Right lobe of liver (tissue), 6 donors: ENCODE measurements at regions not wholly inside any gene's neighbourhood (a gene's known extent, or its start where the extent isn't known, plus 50 kb on each side); places are given as distances from the start of the nearest gene placed in this dataset.

Experiments used
- ATAC-seq, 4 donors: fragments of 200-7000 bp; cut with Tn5 transposase; one replicate each; pipeline ENCODE4 v1.9.1; 2020; ENCODE audit warnings: mild to moderate bottlenecking in 4 of 4, moderate library complexity in 4 of 4
- DNase-seq, 3 donors: peaks; one replicate each; pipeline ENCODE4 v3.0.0-alpha.2; 2020
- H3K27ac ChIP-seq, 3 donors: fragments of 200-600 bp; one replicate each; pipeline ENCODE4 v1.8.0; 2022
- H3K27me3 ChIP-seq, 2 donors: fragments of 200-600 bp; one replicate each; pipeline ENCODE4 v1.8.0; 2022
- H3K36me3 ChIP-seq, 4 donors: fragments of 200-600 bp; sonication (generic) in 1 of 4; one replicate each; pipeline versions ENCODE4 v1.5.1 to v1.8.0; 2017 to 2022; ENCODE audit warnings: control low read depth in 1 of 4
- H3K4me1 ChIP-seq, 4 donors: fragments of 200-600 bp; sonication (generic) in 1 of 4; one replicate each; pipeline versions ENCODE4 v1.5.1 to v1.8.0; 2017 to 2022; ENCODE audit warnings: control low read depth in 1 of 4
- H3K4me3 ChIP-seq, 3 donors: fragments of 200-600 bp; one replicate each; pipeline ENCODE4 v1.8.0; 2022
- H3K9me3 ChIP-seq, 4 donors: fragments of 200-600 bp; sonication (generic) in 1 of 4; one replicate each; pipeline versions ENCODE4 v1.5.1 to v1.8.0; 2017 to 2022; ENCODE audit warnings: control low read depth in 1 of 4
- POLR2A ChIP-seq: fragments of 450-650 bp; IDR thresholded peaks from one replicate; pipeline ENCODE4 v1.6.1; 2017; ENCODE audit warnings: antibody characterized with exemption, mild to moderate bottlenecking
- WGBS: methylation state at CpG from one replicate; pipeline ENCODE4 v1.1.6; 2018; ENCODE audit warnings: low coverage, low lambda C conversion rate; ENCODE audit not compliant: insufficient coverage; ENCODE audit errors: missing lambda C conversion rate; 5-methylcytosine and 5-hydroxymethylcytosine counted together
- intact Hi-C, 2 donors: fragments of 100-400 bp; cut with DNase I; formaldehyde crosslinking; loops; one replicate each; pipeline versions ENCODE4 v1.11.2 to v1.14.1; 2022
- TF ChIP-seq, protein P1 (sequence below), 4 donors: fragments of 200-600 bp in 3 of 4; fragments of 450-650 bp in 1 of 4; IDR thresholded peaks; one replicate each; pipeline versions ENCODE4 v1.5.1 to v1.8.0; 2016 to 2022; ENCODE audit warnings: antibody characterized with exemption in 4 of 4, mild to moderate bottlenecking in 2 of 4
- donor health status: DM: no; HTN: yes; CAD: no.
- donor health status: DM: no; HTN: no; CAD: no.
- donor health status: DM: no; HTN: no; CAD: no.
- donor health status: DM: no; HTN: yes; CAD: no.
- donor health status: DM: no; HTN: yes; CAD: no.

DNA sequence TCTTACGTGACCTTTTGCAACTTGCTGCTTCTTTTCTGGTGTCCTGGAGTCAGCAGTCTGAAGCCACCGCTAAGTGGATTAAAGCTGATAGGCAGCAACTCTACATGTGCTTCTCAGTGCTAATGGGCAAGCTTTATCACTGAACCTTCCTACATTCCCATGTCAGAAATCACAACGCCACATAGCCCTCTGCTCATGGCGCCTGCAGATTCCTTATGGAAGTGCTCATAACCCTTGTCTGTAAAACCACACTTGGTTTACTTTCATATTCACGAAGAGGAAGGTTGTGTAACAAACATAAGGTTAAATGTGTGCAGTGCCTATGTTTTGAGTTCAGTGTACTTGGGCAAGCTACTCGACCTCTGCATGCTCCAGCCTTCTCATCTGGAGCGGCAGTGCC is 319.8 kb downstream of the FBXO15 start:
- Histone ChIP-seq H3K9me3 (no peaks in the 10 kb centered on the region), H3K27me3 (no peaks in the 10 kb centered on the region), H3K27ac (no peak overlapping the region), H3K4me3 (no peak overlapping the region), H3K36me3 (no peaks in the 10 kb centered on the region), H3K4me1 (no peaks in the 10 kb centered on the region)
- 49% methylated on average over 6 of the region's 7 CpGs for WGBS
- no peak for ATAC-seq
- intact Hi-C loops = no loop called here
- DNase-seq = no peak
- no peak for TF ChIP-seq POLR2A
- TF ChIP-seq, protein P1, sequence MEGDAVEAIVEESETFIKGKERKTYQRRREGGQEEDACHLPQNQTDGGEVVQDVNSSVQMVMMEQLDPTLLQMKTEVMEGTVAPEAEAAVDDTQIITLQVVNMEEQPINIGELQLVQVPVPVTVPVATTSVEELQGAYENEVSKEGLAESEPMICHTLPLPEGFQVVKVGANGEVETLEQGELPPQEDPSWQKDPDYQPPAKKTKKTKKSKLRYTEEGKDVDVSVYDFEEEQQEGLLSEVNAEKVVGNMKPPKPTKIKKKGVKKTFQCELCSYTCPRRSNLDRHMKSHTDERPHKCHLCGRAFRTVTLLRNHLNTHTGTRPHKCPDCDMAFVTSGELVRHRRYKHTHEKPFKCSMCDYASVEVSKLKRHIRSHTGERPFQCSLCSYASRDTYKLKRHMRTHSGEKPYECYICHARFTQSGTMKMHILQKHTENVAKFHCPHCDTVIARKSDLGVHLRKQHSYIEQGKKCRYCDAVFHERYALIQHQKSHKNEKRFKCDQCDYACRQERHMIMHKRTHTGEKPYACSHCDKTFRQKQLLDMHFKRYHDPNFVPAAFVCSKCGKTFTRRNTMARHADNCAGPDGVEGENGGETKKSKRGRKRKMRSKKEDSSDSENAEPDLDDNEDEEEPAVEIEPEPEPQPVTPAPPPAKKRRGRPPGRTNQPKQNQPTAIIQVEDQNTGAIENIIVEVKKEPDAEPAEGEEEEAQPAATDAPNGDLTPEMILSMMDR (IDR thresholded peaks at IDR 0.05) = no peak

DNA sequence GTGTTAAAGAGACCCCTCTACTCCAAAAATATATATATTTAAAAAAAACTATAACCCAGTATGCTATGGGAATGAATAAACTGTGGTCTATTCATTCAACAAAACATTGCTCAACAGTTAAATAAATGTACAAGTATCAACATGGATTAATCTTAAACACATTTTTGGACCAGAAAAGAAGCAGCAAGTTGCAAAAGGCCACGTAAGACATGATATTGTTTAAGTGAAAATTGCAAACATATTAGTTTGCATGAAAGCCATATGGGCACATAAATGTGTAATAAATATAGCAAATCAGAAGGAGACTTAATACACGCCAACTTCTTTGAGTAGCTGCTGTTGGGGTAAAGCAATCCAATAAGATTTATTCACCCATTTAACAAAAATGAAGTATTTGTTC is 321.5 kb downstream of the FBXO15 start:
- Histone ChIP-seq H3K9me3 (no peaks in the 10 kb centered on the region), H3K27ac (no peak overlapping the region), H3K27me3 (no peaks in the 10 kb centered on the region), H3K4me3 (no peak overlapping the region), H3K4me1 (no peaks in the 10 kb centered on the region), H3K36me3 (no peaks in the 10 kb centered on the region)
- no peak for ATAC-seq
- DNase-seq = no peak
- WGBS = 44% methylated on average over 2 of the region's 2 CpGs
- intact Hi-C loops = no loop called here
- TF ChIP-seq POLR2A = no peak

DNA sequence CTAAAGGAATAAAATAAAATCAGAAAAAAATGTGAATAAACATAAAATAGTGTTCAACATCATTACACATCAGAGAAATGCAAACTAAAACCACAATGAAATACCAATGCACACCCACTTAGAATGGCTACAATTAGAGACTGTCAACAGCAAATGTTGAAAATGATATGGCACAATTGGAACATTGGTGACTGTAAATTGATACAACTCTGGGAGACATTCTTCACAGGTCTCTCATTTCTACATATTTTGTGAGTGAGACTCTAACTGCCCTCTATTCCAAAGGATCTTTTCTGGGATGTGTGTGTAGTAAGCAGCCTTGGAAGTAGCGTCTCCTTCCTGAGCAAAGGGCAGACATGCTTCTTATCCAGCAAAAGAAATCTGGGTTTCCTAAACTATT is 323.0 kb downstream of the FBXO15 start:
- H3K27ac ChIP-seq = no peak overlapping the region
- no peak overlapping the region for H3K4me3 ChIP-seq
- TF ChIP-seq, protein P1 (IDR thresholded peaks at IDR 0.05) = no peak
- no peak for TF ChIP-seq POLR2A
- WGBS = 42% methylated on average over 1 of the region's 1 CpG
- H3K36me3 ChIP-seq = no peaks in the 10 kb centered on the region
- intact Hi-C loops = no loop called here
- H3K4me1 ChIP-seq = no peaks in the 10 kb centered on the region
- no peaks in the 10 kb centered on the region for H3K27me3 ChIP-seq
- H3K9me3 ChIP-seq = no peaks in the 10 kb centered on the region
- DNase-seq (no peak), ATAC-seq (no peak)

DNA sequence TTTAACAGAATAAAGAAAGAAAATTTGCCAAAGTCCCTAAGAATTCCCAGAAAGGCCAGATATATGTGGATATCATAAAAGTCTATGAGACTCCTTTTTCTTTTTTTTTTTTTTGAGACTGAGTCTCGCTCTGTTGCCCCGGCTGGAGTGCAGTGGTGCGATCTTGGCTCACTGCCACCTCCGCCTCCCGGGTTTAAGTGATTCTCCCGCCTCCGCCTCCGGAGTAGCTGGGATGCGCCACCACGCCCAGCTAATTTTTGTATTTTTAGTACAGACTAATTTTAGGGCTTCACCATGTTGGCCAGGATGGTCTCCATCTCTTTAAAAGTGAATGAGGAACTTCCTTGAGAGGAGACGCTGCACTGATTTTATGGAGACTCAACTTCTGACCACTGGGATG is 335.2 kb downstream of the FBXO15 start:
- no peak for TF ChIP-seq POLR2A
- TF ChIP-seq, protein P1 (IDR thresholded peaks at IDR 0.05) = no peak
- Histone ChIP-seq H3K4me3 (no peak overlapping the region), H3K27me3 (no peaks in the 10 kb centered on the region), H3K36me3 (no peaks in the 10 kb centered on the region), H3K9me3 (no peaks in the 10 kb centered on the region), H3K4me1 (no peaks in the 10 kb centered on the region), H3K27ac (no peak overlapping the region)
- ATAC-seq = no peak
- intact Hi-C loops = no loop called here
- no peak for DNase-seq
- WGBS = 71% methylated on average over 11 of the region's 11 CpGs

DNA sequence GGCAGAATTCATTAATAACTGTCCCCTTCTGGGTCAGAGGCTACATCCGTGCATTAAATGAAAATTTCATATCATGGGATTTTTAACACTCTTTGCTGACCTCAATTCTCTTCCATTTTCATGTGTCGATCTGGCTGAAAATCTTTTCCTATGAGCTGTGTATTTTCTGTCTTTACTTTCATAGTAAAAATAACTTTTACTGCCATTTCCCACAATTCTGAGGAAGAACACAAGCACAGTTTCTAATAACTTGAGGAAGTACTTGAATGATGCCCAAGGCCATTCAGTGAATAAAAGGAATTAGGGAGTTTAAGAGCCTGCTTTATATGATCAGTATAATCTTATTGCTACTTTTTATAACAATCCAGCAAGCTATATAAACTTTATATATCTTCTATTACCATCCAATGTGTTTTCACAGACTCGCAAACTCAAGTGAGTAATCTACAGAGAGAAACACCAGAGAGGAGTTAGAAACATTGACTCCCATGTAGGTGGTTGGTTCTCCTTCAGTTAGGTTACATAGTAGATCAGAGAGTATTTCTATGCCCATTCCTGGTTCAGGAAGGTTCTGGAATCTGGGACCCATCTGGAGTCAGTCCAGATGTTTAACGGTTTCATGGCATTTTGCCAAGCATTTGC is 340.0 kb downstream of the FBXO15 start:
- intact Hi-C loops = no loop called here
- no peak overlapping the region for H3K4me3 ChIP-seq
- no peaks in the 10 kb centered on the region for H3K9me3 ChIP-seq
- TF ChIP-seq POLR2A = no peak
- TF ChIP-seq, protein P1 (IDR thresholded peaks at IDR 0.05) = no peak
- H3K36me3 ChIP-seq = no peaks in the 10 kb centered on the region
- H3K4me1 ChIP-seq = no peaks in the 10 kb centered on the region
- DNase-seq (no peak), ATAC-seq (no peak)
- H3K27me3 ChIP-seq = no peaks in the 10 kb centered on the region
- WGBS = 49% methylated on average over 4 of the region's 4 CpGs
- no peak overlapping the region for H3K27ac ChIP-seq
